ENCODE measurements at regions not wholly inside any gene's neighbourhood (a gene's known extent, or its start where the extent isn't known, plus 50 kb on each side); places are given as distances from the start of the nearest gene placed in this dataset.

DNA sequence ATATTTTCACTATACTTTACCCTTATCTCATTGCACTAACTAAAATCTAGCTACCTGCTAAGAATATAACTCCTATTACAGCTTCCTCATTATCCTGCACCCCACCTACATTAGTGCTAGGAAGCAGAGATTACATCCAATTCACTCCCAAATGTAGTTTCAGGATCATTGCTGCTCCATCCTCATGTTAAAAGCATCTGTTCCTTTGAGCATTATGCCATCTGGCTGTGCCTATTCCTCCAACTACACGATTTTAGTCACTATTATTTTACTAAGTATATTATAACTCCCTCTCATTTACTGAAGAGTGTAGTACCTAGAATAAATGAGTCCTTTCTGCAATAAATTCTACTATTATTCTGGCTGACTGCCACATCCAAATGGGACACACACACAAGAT is 1586.9 kb downstream of the TECRL start:
- DNase-seq (ENCODE audit: unreplicated experiment): no peak
- no peaks in the 10 kb centered on the region for H3K36me3 Mint-ChIP-seq (ENCODE audit: insufficient read depth, unreplicated experiment)
- TF ChIP-seq CTCF (IDR thresholded peaks at IDR 0.05; ENCODE audit: unreplicated experiment): no peak
- intact Hi-C loops (cut with micrococcal nuclease): no loop called here
- no TSS peak for BruUV-seq (replicated peaks)
- no peaks in the 10 kb centered on the region for H3K27me3 Mint-ChIP-seq (ENCODE audit: insufficient read depth, unreplicated experiment)
- no peaks in the 10 kb centered on the region for H3K4me1 Mint-ChIP-seq (ENCODE audit: insufficient read depth, unreplicated experiment)
- H3K9me3 Mint-ChIP-seq (ENCODE audit: unreplicated experiment): no peaks in the 10 kb centered on the region
- no peak overlapping the region for H3K4me3 Mint-ChIP-seq (ENCODE audit: unreplicated experiment)
- ChIA-PET POLR2A (interaction anchor here (0.6 kb wide), 1 partner anchor 9 kb away, joined by 3 read pairs; no protein-coding TSS in a partner anchor), CTCF (no interaction called here)
- no peak overlapping the region for H3K27ac Mint-ChIP-seq (ENCODE audit: low read depth, unreplicated experiment)

- POLR2A ChIA-PET: no interaction called here
- H3K4me1 Mint-ChIP-seq (ENCODE audit: insufficient read depth, unreplicated experiment): peaks cover 15% of the 10 kb centered on the region
- H3K36me3 Mint-ChIP-seq (ENCODE audit: insufficient read depth, unreplicated experiment): no peaks in the 10 kb centered on the region
- intact Hi-C loops (cut with micrococcal nuclease): no loop called here
- DNase-seq (ENCODE audit: unreplicated experiment): no peak
- TF ChIP-seq CTCF (IDR thresholded peaks at IDR 0.05; ENCODE audit: unreplicated experiment): no peak
- H3K27ac Mint-ChIP-seq (ENCODE audit: low read depth, unreplicated experiment): no peak overlapping the region
- no TSS peak for BruUV-seq (replicated peaks)
- CTCF ChIA-PET: interaction anchor here (0.6 kb wide), 1 partner anchor 38 kb away, joined by 3 read pairs; no protein-coding TSS in a partner anchor
- no peaks in the 10 kb centered on the region for H3K9me3 Mint-ChIP-seq (ENCODE audit: unreplicated experiment)
- H3K4me3 Mint-ChIP-seq (ENCODE audit: unreplicated experiment): no peak overlapping the region
- H3K27me3 Mint-ChIP-seq (ENCODE audit: insufficient read depth, unreplicated experiment): no peaks in the 10 kb centered on the region
These were observed 1592.7 kb downstream of the TECRL start for GRCh38 chr4:62816566-62816965.

GRCh38 chr4:62814510-62815047 is 1594.7 kb downstream of the TECRL start:
- POLR2A ChIA-PET: no interaction called here
- no peaks in the 10 kb centered on the region for H3K9me3 Mint-ChIP-seq (ENCODE audit: unreplicated experiment)
- peak overlapping the region; percentile 42 for H3K4me3 Mint-ChIP-seq (ENCODE audit: unreplicated experiment)
- H3K27me3 Mint-ChIP-seq (ENCODE audit: insufficient read depth, unreplicated experiment): no peaks in the 10 kb centered on the region
- intact Hi-C loops (cut with micrococcal nuclease): no loop called here
- BruUV-seq (replicated peaks): no TSS peak
- H3K27ac Mint-ChIP-seq (ENCODE audit: low read depth, unreplicated experiment): no peak overlapping the region
- no peaks in the 10 kb centered on the region for H3K36me3 Mint-ChIP-seq (ENCODE audit: insufficient read depth, unreplicated experiment)
- H3K4me1 Mint-ChIP-seq (ENCODE audit: insufficient read depth, unreplicated experiment): peaks cover 15% of the 10 kb centered on the region
- CTCF ChIA-PET: no interaction called here
- no peak for TF ChIP-seq CTCF (IDR thresholded peaks at IDR 0.05; ENCODE audit: unreplicated experiment)
- DNase-seq (ENCODE audit: unreplicated experiment): peak; percentile 9

- DNase-seq (ENCODE audit: unreplicated experiment): no peak
- TF ChIP-seq CTCF (IDR thresholded peaks at IDR 0.05; ENCODE audit: unreplicated experiment): no peak
- Mint-ChIP-seq H3K27ac (ENCODE audit: low read depth, unreplicated experiment) (no peak overlapping the region), H3K36me3 (ENCODE audit: insufficient read depth, unreplicated experiment) (no peaks in the 10 kb centered on the region), H3K4me1 (ENCODE audit: insufficient read depth, unreplicated experiment) (no peaks in the 10 kb centered on the region), H3K9me3 (ENCODE audit: unreplicated experiment) (no peaks in the 10 kb centered on the region), H3K27me3 (ENCODE audit: insufficient read depth, unreplicated experiment) (no peaks in the 10 kb centered on the region), H3K4me3 (ENCODE audit: unreplicated experiment) (no peak overlapping the region)
- BruUV-seq (replicated peaks): no TSS peak
- CTCF ChIA-PET: interaction anchor here (0.6 kb wide), 1 partner anchor 608 kb away, joined by 3 read pairs; no protein-coding TSS in a partner anchor
- POLR2A ChIA-PET: no interaction called here
- intact Hi-C loops (cut with micrococcal nuclease): no loop called here
These were observed 1602.4 kb downstream of the TECRL start for GRCh38 chr4:62806816-62807215.

Measured in MCF 10A (cell line).